ENCODE measurements at regions not wholly inside any gene's neighbourhood (a gene's known extent, or its start where the extent isn't known, plus 50 kb on each side); places are given as distances from the start of the nearest gene placed in this dataset.
"Not testable (repeated sequence)": the region's sequence is repeated elsewhere in the genome, so short reads cannot be mapped to it uniquely, and the experiment has no call there.

DNA sequence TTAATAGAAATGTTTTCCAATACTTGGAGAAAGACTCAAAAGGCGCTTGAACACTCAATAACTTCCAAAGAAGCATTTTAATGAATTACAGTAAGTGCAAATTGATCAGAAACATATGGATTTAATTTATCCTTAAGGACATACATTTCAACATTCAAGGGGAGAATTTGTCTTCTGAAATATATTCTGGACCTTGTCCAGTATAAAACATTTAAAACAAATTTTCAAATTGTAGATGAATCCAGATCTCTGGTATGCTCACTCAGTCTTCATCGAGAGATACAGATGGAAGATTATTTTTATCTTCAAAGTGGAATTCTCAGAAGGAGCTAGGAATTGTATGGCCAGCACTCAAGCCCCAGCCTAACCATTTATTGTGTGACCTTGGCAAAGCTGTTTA, 310.4 kb downstream of the ZNF674 start:
- TF ChIP-seq CTCF (IDR thresholded peaks at IDR 0.05): no peak
- no peak overlapping the region for H3K9ac ChIP-seq (ENCODE audit: low read depth in 2 of 2, low read length in 2 of 2)
- intact Hi-C loops (cut with DNase I): no loop called here

GRCh38 chrX:46228389-46228788, 316.8 kb downstream of the ZNF674 start:
- no peaks in the 10 kb centered on the region for H3K36me3 ChIP-seq
- no peaks in the 10 kb centered on the region for H3K4me1 ChIP-seq
- intact Hi-C loops (cut with DNase I): no loop called here
- H3K9ac ChIP-seq (ENCODE audit: low read depth in 2 of 2, low read length in 2 of 2): no peak overlapping the region
- H3K4me3 ChIP-seq: no peak overlapping the region
- peak; percentile 17 for DNase-seq
- no peaks in the 10 kb centered on the region for H3K27me3 ChIP-seq
- H3K27ac ChIP-seq: no peak overlapping the region
- TF ChIP-seq CTCF (IDR thresholded peaks at IDR 0.05): no peak
- no peaks in the 10 kb centered on the region for H3K9me3 ChIP-seq

More for the DNA sequence above, 310.4 kb downstream of the ZNF674 start:
- DNase-seq: no peak
- Histone ChIP-seq H3K4me3 (no peak overlapping the region), H3K36me3 (no peaks in the 10 kb centered on the region), H3K27ac (no peak overlapping the region), H3K9me3 (no peaks in the 10 kb centered on the region), H3K4me1 (no peaks in the 10 kb centered on the region), H3K27me3 (no peaks in the 10 kb centered on the region)

DNA sequence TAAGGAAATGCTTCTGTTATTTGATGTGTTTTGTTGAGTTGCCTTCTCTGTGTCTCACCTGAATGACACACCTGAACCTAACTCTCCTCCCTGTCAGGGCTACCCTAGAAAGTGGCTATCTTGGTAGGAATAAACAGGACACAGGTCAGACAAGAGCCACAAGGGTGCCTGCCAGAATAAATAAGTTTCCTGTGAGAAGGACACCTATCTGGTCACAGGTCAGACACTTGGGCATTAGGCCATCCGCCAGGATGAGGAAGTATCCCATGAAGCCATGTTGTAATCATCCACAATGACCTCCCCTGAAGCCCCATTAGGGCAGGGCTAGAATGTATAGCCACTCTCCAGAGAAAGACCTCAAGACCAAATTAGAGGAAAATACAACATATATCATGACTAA, 318.8 kb downstream of the ZNF674 start:
- DNase-seq: no peak
- Histone ChIP-seq H3K4me3 (no peak overlapping the region), H3K27ac (no peak overlapping the region), H3K36me3 (no peaks in the 10 kb centered on the region), H3K9ac (ENCODE audit: low read depth in 2 of 2, low read length in 2 of 2) (no peak overlapping the region), H3K27me3 (no peaks in the 10 kb centered on the region), H3K9me3 (no peaks in the 10 kb centered on the region), H3K4me1 (no peaks in the 10 kb centered on the region)
- intact Hi-C loops (cut with DNase I): no loop called here
- TF ChIP-seq CTCF (IDR thresholded peaks at IDR 0.05): no peak

DNA sequence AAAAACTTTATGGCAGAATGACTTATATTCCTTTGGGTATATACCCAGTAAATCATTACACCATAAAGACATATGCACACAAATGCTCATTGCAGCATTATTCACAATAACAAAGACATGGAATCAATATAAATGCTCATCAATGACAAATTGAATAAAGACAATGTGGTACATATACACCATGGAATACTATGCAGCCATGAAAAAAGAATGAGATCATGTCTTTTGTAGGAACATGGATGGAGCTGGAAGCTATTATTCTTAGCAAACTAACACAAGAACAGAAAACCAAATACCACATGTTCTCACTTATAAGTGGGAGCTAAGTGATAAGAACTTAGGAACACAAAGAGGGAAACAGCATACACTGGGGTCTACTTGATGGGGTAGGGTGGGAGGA, 321.7 kb downstream of the ZNF674 start:
- H3K4me1 ChIP-seq; DNase-seq; H3K4me3 ChIP-seq; intact Hi-C loops (cut with DNase I); H3K36me3 ChIP-seq; H3K9me3 ChIP-seq; H3K27ac ChIP-seq; H3K27me3 ChIP-seq; H3K9ac ChIP-seq (ENCODE audit: low read depth in 2 of 2, low read length in 2 of 2): not testable (repeated sequence)

DNA sequence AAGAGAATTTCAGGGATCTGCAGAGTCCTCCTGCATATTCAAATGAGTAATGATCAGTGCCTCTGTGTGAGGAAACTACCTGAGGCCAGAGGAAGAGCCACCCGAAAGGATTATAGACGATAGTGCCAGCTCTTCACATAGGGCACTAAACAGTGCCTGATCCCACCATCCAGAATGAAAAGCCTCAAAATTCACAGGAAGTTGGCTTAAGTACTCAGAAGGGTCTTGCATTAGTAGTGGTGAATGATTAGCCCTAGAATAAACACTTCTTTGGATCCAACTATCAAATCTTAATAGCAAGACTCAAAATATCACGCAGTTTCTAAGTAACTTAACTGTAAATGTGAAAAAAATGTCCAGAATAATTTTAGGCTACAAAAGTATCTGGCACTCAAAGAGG, 324.4 kb downstream of the ZNF674 start:
- no peak overlapping the region for H3K4me3 ChIP-seq
- intact Hi-C loops (cut with DNase I): no loop called here
- no peaks in the 10 kb centered on the region for H3K36me3 ChIP-seq
- no peak overlapping the region for H3K9ac ChIP-seq (ENCODE audit: low read depth in 2 of 2, low read length in 2 of 2)
- H3K27me3 ChIP-seq: no peaks in the 10 kb centered on the region
- no peaks in the 10 kb centered on the region for H3K4me1 ChIP-seq
- no peaks in the 10 kb centered on the region for H3K9me3 ChIP-seq
- TF ChIP-seq CTCF (IDR thresholded peaks at IDR 0.05): no peak
- H3K27ac ChIP-seq: no peak overlapping the region
- no peak for DNase-seq

DNA sequence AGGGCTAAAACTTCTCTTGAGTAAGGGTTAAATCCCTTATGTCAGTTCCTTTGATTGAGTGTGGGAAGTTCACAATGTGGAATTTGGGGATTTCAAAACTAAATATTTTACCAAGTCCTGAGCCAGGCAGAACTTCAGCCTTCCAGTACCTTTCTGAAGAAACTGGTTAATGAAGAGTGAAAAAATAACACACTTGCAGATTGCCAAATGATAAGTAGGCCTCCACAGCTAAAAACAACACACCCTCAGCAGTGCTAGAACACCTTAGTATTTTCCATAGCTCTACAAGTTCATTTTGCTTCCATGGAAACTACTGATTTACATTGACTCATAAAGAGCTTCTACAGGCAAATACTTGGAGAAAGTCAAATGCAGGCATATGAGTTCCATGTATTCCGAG, 326.8 kb downstream of the ZNF674 start:
- no peak overlapping the region for H3K27ac ChIP-seq
- TF ChIP-seq CTCF (IDR thresholded peaks at IDR 0.05): no peak
- no peak overlapping the region for H3K4me3 ChIP-seq
- no peak overlapping the region for H3K9ac ChIP-seq (ENCODE audit: low read depth in 2 of 2, low read length in 2 of 2)
- H3K9me3 ChIP-seq: no peaks in the 10 kb centered on the region
- DNase-seq: no peak
- no peaks in the 10 kb centered on the region for H3K27me3 ChIP-seq
- H3K4me1 ChIP-seq: no peaks in the 10 kb centered on the region
- intact Hi-C loops (cut with DNase I): no loop called here
- no peaks in the 10 kb centered on the region for H3K36me3 ChIP-seq

Measured in colonic mucosa (tissue), 4 donors.